ENCODE measurements at regions not wholly inside any gene's neighbourhood (a gene's known extent, or its start where the extent isn't known, plus 50 kb on each side); places are given as distances from the start of the nearest gene placed in this dataset.

DNA sequence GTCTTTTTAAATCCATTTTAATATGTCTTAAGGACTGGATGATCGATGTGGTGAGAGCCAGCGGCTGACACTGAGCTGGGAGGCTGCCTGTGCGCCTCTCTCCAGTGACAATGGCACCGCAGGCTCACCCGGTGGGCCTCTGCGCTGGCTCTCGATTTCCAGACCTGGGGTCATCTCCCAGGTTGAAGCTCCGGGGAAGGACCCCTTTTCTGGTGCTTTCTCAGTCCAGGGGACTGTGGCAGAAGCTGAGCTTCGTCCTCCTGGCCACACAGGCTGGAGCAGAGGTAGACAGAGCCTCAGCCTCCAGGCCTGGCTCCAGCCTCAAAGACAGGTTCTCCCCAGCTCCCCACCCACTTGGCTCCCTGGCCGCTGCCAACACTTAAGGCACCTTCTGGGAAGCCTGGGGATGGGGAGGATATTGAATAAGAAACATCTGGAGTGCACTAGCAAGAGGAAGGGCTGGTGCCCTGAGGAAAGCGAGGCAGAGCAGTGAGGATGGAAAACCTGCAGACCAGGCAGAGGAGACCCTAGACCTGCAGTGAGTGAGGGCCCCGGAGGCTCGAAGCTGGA is 154.2 kb upstream of the SMAD3 start:
- 86% methylated on average over 13 of the region's 13 CpGs; no CpG with 5 or more reads in 1 of the 2 experiments for WGBS, 2 experiments (ENCODE audit: extremely low coverage in 1 of 2, insufficient coverage in 1 of 2, insufficient read length in 1 of 2, insufficient replicate concordance in 2 of 2, low coverage in 1 of 2, low lambda C conversion rate in 2 of 2, missing lambda C conversion rate in 1 of 2)
- no peak overlapping the region for H3K4me3 ChIP-seq (ENCODE audit: extremely low read depth in 1 of 4, insufficient read depth in 2 of 4, low read depth in 3 of 4, low read length in 4 of 4)
- H4K20me1 ChIP-seq (replicated peaks in 1 of 2; ENCODE audit: control insufficient read depth in 1 of 2, insufficient read depth in 2 of 2, low read length in 2 of 2): no peaks in the 10 kb centered on the region
- H3K23ac ChIP-seq (ENCODE audit: insufficient read length): no peak overlapping the region
- no peak overlapping the region for H4K8ac ChIP-seq (ENCODE audit: extremely low read depth, insufficient read depth, low read length)
- H3K4me1 ChIP-seq (replicated peaks in 1 of 4; ENCODE audit: control insufficient read depth in 3 of 4, insufficient read depth in 4 of 4, low read length in 3 of 4): peaks cover 0 to 3% (median 0%) of the 10 kb centered on the region in 4 experiments; a peak in 1 of 7 replicates
- no peak overlapping the region for H2AK5ac ChIP-seq (ENCODE audit: low read depth, low read length)
- no peaks in the 10 kb centered on the region for H3K79me1 ChIP-seq (ENCODE audit: low read depth, low read length)
- H3K4ac ChIP-seq (replicated peaks; ENCODE audit: insufficient read length, low read depth, low read length): no peak overlapping the region
- H3K27ac ChIP-seq (ENCODE audit: low read depth, low read length): no peak overlapping the region
- POLR2A ChIA-PET (ENCODE audit: partially characterized antibody): interaction anchor here (1.1 to 1.3 kb wide), 2 partner anchors 16 to 265 kb away, joined by 3 read pairs; no protein-coding TSS in a partner anchor
- H3K23me2 ChIP-seq (ENCODE audit: low read depth, low read length): no peaks in the 10 kb centered on the region
- FAIRE-seq: no peak
- no peak overlapping the region for H3K4me2 ChIP-seq (ENCODE audit: insufficient read depth in 1 of 2, low read depth in 2 of 2, low read length in 2 of 2)
- H2BK120ac ChIP-seq (replicated peaks; ENCODE audit: low read depth, low read length): no peak overlapping the region
- no peak overlapping the region for H4K5ac ChIP-seq (ENCODE audit: insufficient read length, low read depth, low read length)
- no peak overlapping the region for H3K14ac ChIP-seq (ENCODE audit: insufficient read length)
- no peaks in the 10 kb centered on the region for H3K27me3 ChIP-seq (replicated peaks in 1 of 4; ENCODE audit: control insufficient read depth in 3 of 4, extremely low read depth in 1 of 4, insufficient read depth in 3 of 4, low read length in 3 of 4)
- H3K9ac ChIP-seq (replicated peaks in 1 of 4; ENCODE audit: extremely low read depth in 1 of 4, low read depth in 3 of 4, low read length in 3 of 4): no peak overlapping the region
- no peak overlapping the region for H2AFZ ChIP-seq (ENCODE audit: low read length)
- H3K56ac ChIP-seq (replicated peaks; ENCODE audit: insufficient read length, low read depth, low read length): no peak overlapping the region
- H3K36me3 ChIP-seq (ENCODE audit: control insufficient read depth in 2 of 4, insufficient read depth in 4 of 4, low read length in 3 of 4): no peaks in the 10 kb centered on the region
- DNase-seq (ENCODE audit: low read depth in 1 of 2, low spot score in 2 of 2): no peak
- no peak overlapping the region for H2BK20ac ChIP-seq (ENCODE audit: low read length)
- no peak overlapping the region for H2BK5ac ChIP-seq (ENCODE audit: low read depth, low read length)
- no peaks in the 10 kb centered on the region for H3K9me3 ChIP-seq (ENCODE audit: insufficient read depth in 2 of 2, low read depth in 1 of 2, low read length in 1 of 2)
- CTCF ChIA-PET (ENCODE audit: partially characterized antibody): interaction anchor here (1.1 to 18.4 kb wide), 5 partner anchors 4 to 323 kb away, joined by 3 to 255 read pairs (median 7); no protein-coding TSS in a partner anchor
- no peak overlapping the region for H4K91ac ChIP-seq (replicated peaks; ENCODE audit: insufficient read length, low read length)
- no peak overlapping the region for H2BK12ac ChIP-seq (ENCODE audit: low read depth, low read length)
- no peaks in the 10 kb centered on the region for H3K79me2 ChIP-seq (ENCODE audit: control insufficient read depth in 1 of 2, insufficient read depth in 2 of 2, low read length in 2 of 2)
- H2BK15ac ChIP-seq (ENCODE audit: low read length): no peak overlapping the region
- no peak overlapping the region for H3K18ac ChIP-seq (ENCODE audit: extremely low read depth, low read length)
- TF ChIP-seq EGR1 (IDR thresholded peaks at IDR 0.05; ENCODE audit: borderline replicate concordance, low read depth, low read length) (no peak), NRF1 (IDR thresholded peaks at IDR 0.05; ENCODE audit: low read depth, low read length) (no peak), GABPA (IDR thresholded peaks at IDR 0.05; ENCODE audit: borderline replicate concordance, insufficient read depth, low read length) (no peak), TCF12 (IDR thresholded peaks at IDR 0.05; ENCODE audit: low read depth, low read length) (no peak), HDAC6 (IDR thresholded peaks at IDR 0.05; ENCODE audit: low read depth, low read length) (no peak), EZH2 (IDR thresholded peaks at IDR 0.05; ENCODE audit: low read depth, low read length, severe bottlenecking) (no peak), HDAC2 (IDR thresholded peaks at IDR 0.05; ENCODE audit: borderline replicate concordance in 1 of 2, low read depth in 2 of 2, low read length in 2 of 2) (no peak), SUZ12 (IDR thresholded peaks at IDR 0.05; ENCODE audit: low read length) (no peak), CTBP2 (IDR thresholded peaks at IDR 0.05; ENCODE audit: borderline replicate concordance, insufficient read depth, insufficient read length, low read length) (no peak), CHD1 (IDR thresholded peaks at IDR 0.05; ENCODE audit: low read depth, low read length) (no peak)
- TF ChIP-seq, protein P1, sequence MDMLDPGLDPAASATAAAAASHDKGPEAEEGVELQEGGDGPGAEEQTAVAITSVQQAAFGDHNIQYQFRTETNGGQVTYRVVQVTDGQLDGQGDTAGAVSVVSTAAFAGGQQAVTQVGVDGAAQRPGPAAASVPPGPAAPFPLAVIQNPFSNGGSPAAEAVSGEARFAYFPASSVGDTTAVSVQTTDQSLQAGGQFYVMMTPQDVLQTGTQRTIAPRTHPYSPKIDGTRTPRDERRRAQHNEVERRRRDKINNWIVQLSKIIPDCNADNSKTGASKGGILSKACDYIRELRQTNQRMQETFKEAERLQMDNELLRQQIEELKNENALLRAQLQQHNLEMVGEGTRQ (IDR thresholded peaks at IDR 0.05; ENCODE audit: low read length): no peak
